OCI-LY1 (cell line): ENCODE measurements at regions not wholly inside any gene's neighbourhood (a gene's known extent, or its start where the extent isn't known, plus 50 kb on each side); places are given as distances from the start of the nearest gene placed in this dataset.

ENCODE experiments used
- EZH2 ChIP-seq: fragments of 200-600 bp; sonication (generic), shearing (Covaris generic); IDR thresholded peaks from 2 replicates; pipeline ENCODE4 v1.8.0; 2017; ENCODE audit warnings: borderline replicate concordance, mixed run types, mild to moderate bottlenecking, antibody characterized with exemption, low read length, moderate library complexity, mixed read lengths
- TF ChIP-seq, protein P1 (sequence below): fragments of 200-600 bp; sonication (generic), shearing (Covaris generic); IDR thresholded peaks from 2 replicates; pipeline ENCODE4 v1.5.1; 2017; ENCODE audit warnings: mild to moderate bottlenecking, antibody characterized with exemption, low read length, moderate library complexity, mixed read lengths

GRCh38 chr18:78408623-78409022 is 571.0 kb upstream of the SALL3 start:
- TF ChIP-seq, protein P1, sequence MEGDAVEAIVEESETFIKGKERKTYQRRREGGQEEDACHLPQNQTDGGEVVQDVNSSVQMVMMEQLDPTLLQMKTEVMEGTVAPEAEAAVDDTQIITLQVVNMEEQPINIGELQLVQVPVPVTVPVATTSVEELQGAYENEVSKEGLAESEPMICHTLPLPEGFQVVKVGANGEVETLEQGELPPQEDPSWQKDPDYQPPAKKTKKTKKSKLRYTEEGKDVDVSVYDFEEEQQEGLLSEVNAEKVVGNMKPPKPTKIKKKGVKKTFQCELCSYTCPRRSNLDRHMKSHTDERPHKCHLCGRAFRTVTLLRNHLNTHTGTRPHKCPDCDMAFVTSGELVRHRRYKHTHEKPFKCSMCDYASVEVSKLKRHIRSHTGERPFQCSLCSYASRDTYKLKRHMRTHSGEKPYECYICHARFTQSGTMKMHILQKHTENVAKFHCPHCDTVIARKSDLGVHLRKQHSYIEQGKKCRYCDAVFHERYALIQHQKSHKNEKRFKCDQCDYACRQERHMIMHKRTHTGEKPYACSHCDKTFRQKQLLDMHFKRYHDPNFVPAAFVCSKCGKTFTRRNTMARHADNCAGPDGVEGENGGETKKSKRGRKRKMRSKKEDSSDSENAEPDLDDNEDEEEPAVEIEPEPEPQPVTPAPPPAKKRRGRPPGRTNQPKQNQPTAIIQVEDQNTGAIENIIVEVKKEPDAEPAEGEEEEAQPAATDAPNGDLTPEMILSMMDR, result no peak
- TF ChIP-seq EZH2, result no peak
